ENCODE measurements at regions not wholly inside any gene's neighbourhood (a gene's known extent, or its start where the extent isn't known, plus 50 kb on each side); places are given as distances from the start of the nearest gene placed in this dataset.
"Not testable (repeated sequence)": the region's sequence is repeated elsewhere in the genome, so short reads cannot be mapped to it uniquely, and the experiment has no call there.

DNA sequence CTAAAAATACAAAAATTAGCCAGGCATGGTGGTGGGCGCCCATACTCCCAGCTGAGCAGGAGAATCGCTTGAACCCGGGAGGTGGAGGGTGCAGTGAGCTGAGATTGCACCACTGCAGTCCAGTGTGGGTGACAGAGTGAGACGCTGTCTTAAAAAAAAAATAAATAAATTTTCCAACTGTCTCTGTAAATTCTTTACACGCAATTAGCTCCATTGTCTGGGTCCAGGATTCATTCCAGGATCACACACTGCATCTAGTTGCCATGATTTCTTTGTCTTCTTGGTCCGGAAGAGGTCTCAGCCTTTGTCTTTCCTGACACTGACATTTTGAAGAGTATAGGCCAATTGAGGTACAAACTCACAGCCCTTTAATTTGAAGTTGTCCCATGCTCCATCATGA is 167.6 kb upstream of the NYAP2 start:
- Histone ChIP-seq H3K27me3 (replicated peaks in 1 of 2; ENCODE audit: control insufficient read depth in 2 of 2, extremely low read depth in 1 of 2, insufficient read depth in 2 of 2, low read length in 1 of 2) (peaks cover 0 to 2% of the 10 kb centered on the region in 2 experiments), H3K36me3 (ENCODE audit: control insufficient read depth in 2 of 2, extremely low read depth in 1 of 2, insufficient read depth in 1 of 2, low read length in 1 of 2) (no peaks in the 10 kb centered on the region), H3K27ac (ENCODE audit: low read length) (no peak overlapping the region), H3K9me3 (no peaks in the 10 kb centered on the region), H3K4me3 (ENCODE audit: control insufficient read depth in 1 of 2, extremely low read depth in 1 of 2, low read length in 1 of 2) (no peak overlapping the region), H3K4me1 (ENCODE audit: control insufficient read depth in 1 of 2, extremely low read depth in 1 of 2, insufficient read depth in 2 of 2, low read length in 2 of 2) (no peaks in the 10 kb centered on the region)
- ChIA-PET POLR2A (no interaction called here), CTCF (no interaction called here)
- ATAC-seq (replicated peaks in 1 of 4) (no peak), DNase-seq (no peak)
- H3K36me3 Mint-ChIP-seq = no peaks in the 10 kb centered on the region
- no peaks in the 10 kb centered on the region for H3K27me3 Mint-ChIP-seq
- 70% methylated on average over 1 of the region's 6 CpGs for WGBS (ENCODE audit: insufficient coverage)
- no peak overlapping the region for H3K27ac Mint-ChIP-seq
- no peak overlapping the region for H3K4me3 Mint-ChIP-seq
- no peaks in the 10 kb centered on the region for H3K9me3 Mint-ChIP-seq
- peaks cover 0 to 3% (median 0%) of the 10 kb centered on the region in 3 donors for H3K4me1 Mint-ChIP-seq

GRCh38 chr2:225229346-225229745 is 170.2 kb upstream of the NYAP2 start:
- H3K36me3 ChIP-seq (ENCODE audit: control insufficient read depth in 2 of 2, extremely low read depth in 1 of 2, insufficient read depth in 1 of 2, low read length in 1 of 2); H3K9me3 Mint-ChIP-seq; H3K4me3 ChIP-seq (ENCODE audit: control insufficient read depth in 1 of 2, extremely low read depth in 1 of 2, low read length in 1 of 2); H3K36me3 Mint-ChIP-seq; H3K4me1 ChIP-seq (ENCODE audit: control insufficient read depth in 1 of 2, extremely low read depth in 1 of 2, insufficient read depth in 2 of 2, low read length in 2 of 2); H3K27me3 ChIP-seq (replicated peaks in 1 of 2; ENCODE audit: control insufficient read depth in 2 of 2, extremely low read depth in 1 of 2, insufficient read depth in 2 of 2, low read length in 1 of 2); H3K27me3 Mint-ChIP-seq; H3K27ac ChIP-seq (ENCODE audit: low read length); H3K9me3 ChIP-seq; H3K4me1 Mint-ChIP-seq; H3K27ac Mint-ChIP-seq; CTCF ChIA-PET; ATAC-seq (replicated peaks in 1 of 4); POLR2A ChIA-PET; H3K4me3 Mint-ChIP-seq: not testable (repeated sequence)
- peak in 1 of 35 experiments; percentile 10 for DNase-seq
- WGBS (ENCODE audit: insufficient coverage) = 84% methylated on average over 15 of the region's 31 CpGs

DNA sequence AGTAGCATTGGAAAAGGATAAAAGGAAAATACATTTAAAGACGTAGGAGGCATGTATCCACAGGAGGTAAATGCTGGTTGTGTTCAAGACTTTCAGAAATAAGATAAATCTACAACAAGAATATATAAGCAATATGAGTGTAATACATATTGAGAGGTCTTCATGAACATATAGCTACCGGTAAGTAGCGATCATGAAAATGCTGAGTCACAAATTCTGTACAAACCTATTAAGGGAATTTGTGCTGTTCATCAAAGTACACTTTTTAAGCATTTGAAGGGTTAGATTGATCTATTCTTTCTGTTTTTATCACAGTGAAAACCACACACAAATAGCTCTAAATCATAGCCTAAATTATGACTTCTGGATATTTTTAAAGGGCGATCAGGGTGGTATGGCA is 173.1 kb upstream of the NYAP2 start:
- no peaks in the 10 kb centered on the region for H3K27me3 Mint-ChIP-seq
- CTCF ChIA-PET = no interaction called here
- ATAC-seq (replicated peaks in 1 of 4) (no peak), DNase-seq (no peak)
- H3K36me3 Mint-ChIP-seq = no peaks in the 10 kb centered on the region
- H3K27ac Mint-ChIP-seq = no peak overlapping the region
- peaks cover 0 to 4% (median 0%) of the 10 kb centered on the region in 3 donors for H3K4me1 Mint-ChIP-seq
- Histone ChIP-seq H3K9me3 (no peaks in the 10 kb centered on the region), H3K4me1 (ENCODE audit: control insufficient read depth in 1 of 2, extremely low read depth in 1 of 2, insufficient read depth in 2 of 2, low read length in 2 of 2) (no peaks in the 10 kb centered on the region), H3K27me3 (replicated peaks in 1 of 2; ENCODE audit: control insufficient read depth in 2 of 2, extremely low read depth in 1 of 2, insufficient read depth in 2 of 2, low read length in 1 of 2) (peaks cover 0 to 2% of the 10 kb centered on the region in 2 experiments), H3K27ac (ENCODE audit: low read length) (no peak overlapping the region), H3K36me3 (ENCODE audit: control insufficient read depth in 2 of 2, extremely low read depth in 1 of 2, insufficient read depth in 1 of 2, low read length in 1 of 2) (no peaks in the 10 kb centered on the region), H3K4me3 (ENCODE audit: control insufficient read depth in 1 of 2, extremely low read depth in 1 of 2, low read length in 1 of 2) (no peak overlapping the region)
- 80% methylated on average over 1 of the region's 4 CpGs for WGBS (ENCODE audit: insufficient coverage)
- no peak overlapping the region for H3K4me3 Mint-ChIP-seq
- H3K9me3 Mint-ChIP-seq = no peaks in the 10 kb centered on the region
- POLR2A ChIA-PET = interaction anchor here in 1 of 2 donors (0.6 kb wide), 1 partner anchor 53 kb away, joined by 3 read pairs; no protein-coding TSS in a partner anchor

GRCh38 chr2:225223301-225223700 is 176.2 kb upstream of the NYAP2 start:
- Histone ChIP-seq H3K27me3 (replicated peaks in 1 of 2; ENCODE audit: control insufficient read depth in 2 of 2, extremely low read depth in 1 of 2, insufficient read depth in 2 of 2, low read length in 1 of 2) (no peaks in the 10 kb centered on the region), H3K4me1 (ENCODE audit: control insufficient read depth in 1 of 2, extremely low read depth in 1 of 2, insufficient read depth in 2 of 2, low read length in 2 of 2) (no peaks in the 10 kb centered on the region), H3K36me3 (ENCODE audit: control insufficient read depth in 2 of 2, extremely low read depth in 1 of 2, insufficient read depth in 1 of 2, low read length in 1 of 2) (no peaks in the 10 kb centered on the region), H3K27ac (ENCODE audit: low read length) (no peak overlapping the region), H3K4me3 (ENCODE audit: control insufficient read depth in 1 of 2, extremely low read depth in 1 of 2, low read length in 1 of 2) (no peak overlapping the region), H3K9me3 (no peaks in the 10 kb centered on the region)
- ChIA-PET CTCF (no interaction called here), POLR2A (no interaction called here)
- H3K4me1 Mint-ChIP-seq = peaks cover 0 to 4% (median 0%) of the 10 kb centered on the region in 3 donors
- H3K4me3 Mint-ChIP-seq = no peak overlapping the region
- H3K36me3 Mint-ChIP-seq = peaks cover 3% of the 10 kb centered on the region
- no peaks in the 10 kb centered on the region for H3K9me3 Mint-ChIP-seq
- ATAC-seq (replicated peaks in 1 of 4) = no peak
- H3K27ac Mint-ChIP-seq = no peak overlapping the region
- peaks cover 2 to 3% of the 10 kb centered on the region in 2 donors for H3K27me3 Mint-ChIP-seq
- no peak for DNase-seq

- ChIA-PET CTCF (no interaction called here), POLR2A (no interaction called here)
- ATAC-seq (replicated peaks in 1 of 4) (no peak), DNase-seq (no peak)
- Mint-ChIP-seq H3K27me3 (peaks cover 9% of the 10 kb centered on the region in 2 donors), H3K9me3 (peaks cover 5% of the 10 kb centered on the region in 3 donors), H3K4me1 (no peaks in the 10 kb centered on the region), H3K36me3 (no peaks in the 10 kb centered on the region), H3K4me3 (no peak overlapping the region), H3K27ac (no peak overlapping the region)
- WGBS (ENCODE audit: insufficient coverage) = 0% methylated on average over 1 of the region's 3 CpGs
- Histone ChIP-seq H3K27ac (ENCODE audit: low read length) (no peak overlapping the region), H3K9me3 (no peaks in the 10 kb centered on the region), H3K36me3 (ENCODE audit: control insufficient read depth in 2 of 2, extremely low read depth in 1 of 2, insufficient read depth in 1 of 2, low read length in 1 of 2) (no peaks in the 10 kb centered on the region), H3K27me3 (replicated peaks in 1 of 2; ENCODE audit: control insufficient read depth in 2 of 2, extremely low read depth in 1 of 2, insufficient read depth in 2 of 2, low read length in 1 of 2) (peaks cover 0 to 4% of the 10 kb centered on the region in 2 experiments), H3K4me3 (ENCODE audit: control insufficient read depth in 1 of 2, extremely low read depth in 1 of 2, low read length in 1 of 2) (no peak overlapping the region), H3K4me1 (ENCODE audit: control insufficient read depth in 1 of 2, extremely low read depth in 1 of 2, insufficient read depth in 2 of 2, low read length in 2 of 2) (no peaks in the 10 kb centered on the region)
These were observed 165.2 kb upstream of the DOCK10 start for GRCh38 chr2:225207471-225207870.

- H3K9me3 Mint-ChIP-seq = peaks cover 5% of the 10 kb centered on the region in 3 donors
- DNase-seq (no peak), ATAC-seq (replicated peaks in 1 of 4) (no peak)
- no peaks in the 10 kb centered on the region for H3K36me3 Mint-ChIP-seq
- ChIA-PET POLR2A (no interaction called here), CTCF (no interaction called here)
- H3K4me1 Mint-ChIP-seq = no peaks in the 10 kb centered on the region
- H3K27ac Mint-ChIP-seq = no peak overlapping the region
- H3K4me3 Mint-ChIP-seq = no peak overlapping the region
- no peaks in the 10 kb centered on the region for H3K4me1 ChIP-seq (ENCODE audit: control insufficient read depth in 1 of 2, extremely low read depth in 1 of 2, insufficient read depth in 2 of 2, low read length in 2 of 2)
- H3K36me3 ChIP-seq (ENCODE audit: control insufficient read depth in 2 of 2, extremely low read depth in 1 of 2, insufficient read depth in 1 of 2, low read length in 1 of 2) = no peaks in the 10 kb centered on the region
- H3K4me3 ChIP-seq (ENCODE audit: control insufficient read depth in 1 of 2, extremely low read depth in 1 of 2, low read length in 1 of 2) = no peak overlapping the region
- no CpG with 5 or more reads among the region's 1 CpG for WGBS (ENCODE audit: insufficient coverage)
- no peak overlapping the region for H3K27ac ChIP-seq (ENCODE audit: low read length)
- H3K27me3 ChIP-seq (replicated peaks in 1 of 2; ENCODE audit: control insufficient read depth in 2 of 2, extremely low read depth in 1 of 2, insufficient read depth in 2 of 2, low read length in 1 of 2) = peaks cover 0 to 4% of the 10 kb centered on the region in 2 experiments
- peaks cover 9% of the 10 kb centered on the region in 2 donors for H3K27me3 Mint-ChIP-seq
- H3K9me3 ChIP-seq = no peaks in the 10 kb centered on the region
These were observed 164.8 kb upstream of the DOCK10 start for GRCh38 chr2:225207043-225207442.

- Histone ChIP-seq H3K36me3 (ENCODE audit: control insufficient read depth in 2 of 2, extremely low read depth in 1 of 2, insufficient read depth in 1 of 2, low read length in 1 of 2) (no peaks in the 10 kb centered on the region), H3K4me1 (ENCODE audit: control insufficient read depth in 1 of 2, extremely low read depth in 1 of 2, insufficient read depth in 2 of 2, low read length in 2 of 2) (no peaks in the 10 kb centered on the region), H3K4me3 (ENCODE audit: control insufficient read depth in 1 of 2, extremely low read depth in 1 of 2, low read length in 1 of 2) (no peak overlapping the region), H3K27me3 (replicated peaks in 1 of 2; ENCODE audit: control insufficient read depth in 2 of 2, extremely low read depth in 1 of 2, insufficient read depth in 2 of 2, low read length in 1 of 2) (no peaks in the 10 kb centered on the region), H3K9me3 (no peaks in the 10 kb centered on the region), H3K27ac (ENCODE audit: low read length) (no peak overlapping the region)
- Mint-ChIP-seq H3K4me3 (no peak overlapping the region), H3K27ac (no peak overlapping the region), H3K4me1 (no peaks in the 10 kb centered on the region), H3K9me3 (no peaks in the 10 kb centered on the region), H3K27me3 (no peaks in the 10 kb centered on the region), H3K36me3 (no peaks in the 10 kb centered on the region)
- ChIA-PET CTCF (no interaction called here), POLR2A (no interaction called here)
- ATAC-seq (replicated peaks in 1 of 4) (no peak), DNase-seq (no peak)
- WGBS (ENCODE audit: insufficient coverage) = no CpG with 5 or more reads among the region's 1 CpG
These were observed 154.3 kb upstream of the DOCK10 start for GRCh38 chr2:225196579-225196978.

All from T-cell (primary cell).